ENCODE measurements at regions not wholly inside any gene's neighbourhood (a gene's known extent, or its start where the extent isn't known, plus 50 kb on each side); places are given as distances from the start of the nearest gene placed in this dataset.

DNA sequence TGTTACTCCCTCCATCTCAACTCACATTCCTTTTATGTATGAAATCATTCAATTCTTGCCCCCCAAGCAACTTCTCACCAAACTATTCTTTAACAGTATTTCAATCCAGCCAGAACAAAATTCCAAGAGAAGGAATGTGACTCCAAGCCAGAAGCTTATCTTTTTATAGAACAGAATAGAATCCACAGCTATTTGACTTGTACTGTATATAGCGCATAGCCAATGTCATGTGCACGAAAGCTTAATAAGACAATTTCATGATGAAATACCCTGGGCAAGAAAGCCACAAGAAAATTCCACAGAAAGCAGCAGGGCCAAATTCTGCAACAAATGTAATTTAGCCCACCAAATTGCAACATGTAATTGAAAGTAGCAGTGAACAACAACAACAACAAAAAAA, 127.6 kb upstream of the UBE2E2 start:
- no peaks in the 10 kb centered on the region for H3K9me3 Mint-ChIP-seq (ENCODE audit: low read depth)
- no peak overlapping the region for H3K27ac Mint-ChIP-seq
- no peak for ATAC-seq
- CTCF ChIA-PET: no interaction called here
- H3K27me3 Mint-ChIP-seq: no peaks in the 10 kb centered on the region
- no peak overlapping the region for H3K4me3 Mint-ChIP-seq
- no peak for DNase-seq
- H3K4me1 Mint-ChIP-seq: no peaks in the 10 kb centered on the region
- H3K36me3 Mint-ChIP-seq: no peaks in the 10 kb centered on the region

DNA sequence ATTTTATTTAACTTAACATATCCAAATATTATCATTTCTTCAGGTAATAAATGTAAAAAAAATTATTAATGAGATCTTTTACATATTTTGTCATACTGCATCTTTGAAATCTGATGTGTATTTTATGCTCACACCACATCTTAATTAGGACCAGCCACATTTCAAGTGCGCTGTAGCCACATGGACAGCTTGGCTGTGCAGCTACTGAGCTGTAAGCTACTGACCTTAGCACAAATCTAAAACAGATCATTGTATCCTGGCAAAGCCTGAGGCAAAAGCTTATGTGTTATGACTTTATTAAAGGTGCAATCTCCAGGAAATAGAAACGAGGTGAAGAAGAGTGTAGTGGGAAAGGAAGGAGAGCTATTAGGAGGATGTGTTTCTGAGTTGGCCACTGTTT, 126.7 kb upstream of the UBE2E2 start:
- no peak for ATAC-seq
- H3K27me3 Mint-ChIP-seq: no peaks in the 10 kb centered on the region
- no peak overlapping the region for H3K27ac Mint-ChIP-seq
- no peak overlapping the region for H3K4me3 Mint-ChIP-seq
- no peaks in the 10 kb centered on the region for H3K9me3 Mint-ChIP-seq (ENCODE audit: low read depth)
- DNase-seq: no peak
- H3K4me1 Mint-ChIP-seq: no peaks in the 10 kb centered on the region
- CTCF ChIA-PET: no interaction called here
- H3K36me3 Mint-ChIP-seq: no peaks in the 10 kb centered on the region

DNA sequence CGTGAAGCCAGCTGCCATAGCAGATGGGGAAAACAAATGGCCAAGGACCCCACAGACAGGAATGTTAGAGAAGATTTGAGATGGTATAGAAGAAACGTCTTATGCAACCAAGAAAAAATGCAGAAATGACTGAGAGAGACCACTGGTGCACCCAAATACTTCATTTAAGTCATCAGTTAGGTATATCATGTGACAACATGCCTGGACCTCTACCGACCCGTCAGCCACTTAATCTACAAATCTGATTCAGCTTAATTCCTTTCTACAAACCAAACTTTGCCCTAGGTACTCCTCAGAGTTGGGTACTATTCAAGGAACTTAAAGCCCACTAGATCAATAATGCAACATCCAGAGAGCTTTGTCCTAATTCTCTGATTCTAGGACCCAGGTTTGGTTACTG, 126.0 kb upstream of the UBE2E2 start:
- no peak for DNase-seq
- no peak for ATAC-seq
- H3K27me3 Mint-ChIP-seq: no peaks in the 10 kb centered on the region
- H3K27ac Mint-ChIP-seq: no peak overlapping the region
- H3K36me3 Mint-ChIP-seq: no peaks in the 10 kb centered on the region
- H3K4me3 Mint-ChIP-seq: no peak overlapping the region
- CTCF ChIA-PET: no interaction called here
- no peaks in the 10 kb centered on the region for H3K4me1 Mint-ChIP-seq
- H3K9me3 Mint-ChIP-seq (ENCODE audit: low read depth): no peaks in the 10 kb centered on the region

DNA sequence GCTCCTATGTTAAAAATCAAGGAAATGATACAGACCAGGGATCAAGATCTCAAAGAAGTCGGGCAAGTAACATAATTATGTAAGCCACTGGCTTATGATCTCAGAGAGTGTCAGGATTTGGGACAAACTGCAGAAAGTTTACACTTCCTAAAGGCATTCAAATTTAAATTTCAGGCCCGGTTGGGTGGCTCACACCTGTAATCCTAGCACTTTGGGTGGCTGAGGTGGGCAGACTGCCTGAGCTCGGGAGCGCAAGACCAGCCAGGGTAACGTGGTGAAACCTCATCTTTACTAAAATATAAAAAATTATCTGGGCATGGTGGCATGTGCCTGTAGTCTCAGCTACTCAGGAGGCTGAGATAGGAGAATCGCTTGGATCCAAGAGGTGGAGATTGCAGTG, 124.4 kb upstream of the UBE2E2 start:
- Mint-ChIP-seq H3K36me3 (no peaks in the 10 kb centered on the region), H3K27ac (no peak overlapping the region)

GRCh38 chr3:23079976-23080375, 123.2 kb upstream of the UBE2E2 start:
- no peaks in the 10 kb centered on the region for H3K27me3 Mint-ChIP-seq
- ATAC-seq: no peak
- no peak for DNase-seq
- CTCF ChIA-PET: no interaction called here
- no peaks in the 10 kb centered on the region for H3K9me3 Mint-ChIP-seq (ENCODE audit: low read depth)
- H3K4me1 Mint-ChIP-seq: no peaks in the 10 kb centered on the region
- no peaks in the 10 kb centered on the region for H3K36me3 Mint-ChIP-seq
- H3K27ac Mint-ChIP-seq: no peak overlapping the region
- no peak overlapping the region for H3K4me3 Mint-ChIP-seq

More for the DNA sequence above, 124.4 kb upstream of the UBE2E2 start:
- ATAC-seq: no peak
- no peaks in the 10 kb centered on the region for H3K9me3 Mint-ChIP-seq (ENCODE audit: low read depth)
- DNase-seq: no peak
- H3K27me3 Mint-ChIP-seq: no peaks in the 10 kb centered on the region
- H3K4me3 Mint-ChIP-seq: no peak overlapping the region
- CTCF ChIA-PET: no interaction called here
- no peaks in the 10 kb centered on the region for H3K4me1 Mint-ChIP-seq

GRCh38 chr3:23083701-23084100, 119.4 kb upstream of the UBE2E2 start:
- Mint-ChIP-seq H3K9me3 (ENCODE audit: low read depth) (no peaks in the 10 kb centered on the region), H3K4me1 (no peaks in the 10 kb centered on the region), H3K27ac (no peak overlapping the region), H3K36me3 (no peaks in the 10 kb centered on the region), H3K4me3 (no peak overlapping the region), H3K27me3 (no peaks in the 10 kb centered on the region)
- no peak for DNase-seq
- CTCF ChIA-PET: no interaction called here
- ATAC-seq: no peak

- CTCF ChIA-PET: no interaction called here
- no peaks in the 10 kb centered on the region for H3K4me1 Mint-ChIP-seq
Observed at GRCh38 chr3:23084367-23084766, 118.8 kb upstream of the UBE2E2 start.

DNA sequence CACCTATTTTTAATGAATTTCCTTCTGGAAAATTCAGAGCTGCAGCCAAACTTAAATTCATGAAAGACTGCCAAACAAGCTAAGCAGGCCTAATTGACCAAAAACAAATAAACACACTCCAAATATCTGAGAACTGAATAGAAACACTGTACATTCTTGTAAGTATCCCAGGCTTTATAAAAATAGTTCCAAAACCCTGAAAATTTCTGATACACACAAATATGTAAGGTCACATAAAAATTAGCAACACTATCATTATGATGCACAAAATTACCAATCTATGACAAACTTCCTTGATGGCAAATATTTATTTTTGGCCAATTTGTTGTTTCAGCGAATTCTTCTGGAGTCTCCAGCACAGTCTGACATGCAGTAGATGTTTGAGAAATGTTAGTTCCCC, 117.9 kb upstream of the UBE2E2 start:
- ATAC-seq: no peak
- Mint-ChIP-seq H3K27ac (no peak overlapping the region), H3K4me3 (no peak overlapping the region), H3K9me3 (ENCODE audit: low read depth) (no peaks in the 10 kb centered on the region), H3K27me3 (no peaks in the 10 kb centered on the region), H3K36me3 (no peaks in the 10 kb centered on the region), H3K4me1 (no peaks in the 10 kb centered on the region)
- DNase-seq: no peak
- CTCF ChIA-PET: no interaction called here

More at GRCh38 chr3:23084367-23084766, 118.8 kb upstream of the UBE2E2 start:
- Mint-ChIP-seq H3K27me3 (no peaks in the 10 kb centered on the region), H3K36me3 (no peaks in the 10 kb centered on the region), H3K27ac (no peak overlapping the region), H3K9me3 (ENCODE audit: low read depth) (no peaks in the 10 kb centered on the region), H3K4me3 (no peak overlapping the region)
- no peak for ATAC-seq
- no peak for DNase-seq

DNA sequence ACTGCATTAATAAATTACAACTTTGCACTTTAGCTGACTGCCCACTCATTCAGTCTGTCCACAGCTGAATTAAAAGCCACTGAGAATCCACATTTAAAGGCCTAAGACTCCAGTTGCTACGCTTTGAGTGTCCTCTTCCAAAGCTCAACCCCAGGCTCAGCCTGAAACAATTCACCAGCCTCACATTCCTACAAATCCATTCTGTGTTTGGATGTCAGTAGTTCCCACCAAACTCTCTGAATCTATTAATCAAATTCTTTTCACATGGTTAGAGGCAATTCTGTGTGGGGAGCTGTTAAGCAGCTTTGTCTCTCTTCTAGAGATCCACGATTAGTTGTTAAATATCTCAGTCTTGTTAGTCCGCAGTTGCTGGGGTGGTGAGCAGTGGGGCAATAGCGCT, 116.8 kb upstream of the UBE2E2 start:
- H3K36me3 Mint-ChIP-seq: no peaks in the 10 kb centered on the region
- ATAC-seq (no peak), DNase-seq (no peak)
- no peaks in the 10 kb centered on the region for H3K9me3 Mint-ChIP-seq (ENCODE audit: low read depth)
- H3K4me3 Mint-ChIP-seq: no peak overlapping the region
- H3K27ac Mint-ChIP-seq: no peak overlapping the region
- CTCF ChIA-PET: no interaction called here
- H3K27me3 Mint-ChIP-seq: no peaks in the 10 kb centered on the region
- no peaks in the 10 kb centered on the region for H3K4me1 Mint-ChIP-seq

- no peak for ATAC-seq
- Mint-ChIP-seq H3K4me1 (no peaks in the 10 kb centered on the region), H3K9me3 (ENCODE audit: low read depth) (no peaks in the 10 kb centered on the region), H3K4me3 (no peak overlapping the region), H3K27me3 (no peaks in the 10 kb centered on the region), H3K36me3 (no peaks in the 10 kb centered on the region), H3K27ac (no peak overlapping the region)
- DNase-seq: no peak
- CTCF ChIA-PET: no interaction called here
Observed at GRCh38 chr3:23086831-23087230, 116.3 kb upstream of the UBE2E2 start.

- DNase-seq: no peak
- H3K4me3 Mint-ChIP-seq: no peak overlapping the region
- peaks cover 4% of the 10 kb centered on the region for H3K9me3 Mint-ChIP-seq (ENCODE audit: low read depth)
- H3K27me3 Mint-ChIP-seq: no peaks in the 10 kb centered on the region
- no peak for ATAC-seq
- H3K27ac Mint-ChIP-seq: no peak overlapping the region
- H3K36me3 Mint-ChIP-seq: no peaks in the 10 kb centered on the region
- CTCF ChIA-PET: no interaction called here
- H3K4me1 Mint-ChIP-seq: no peaks in the 10 kb centered on the region
Observed at GRCh38 chr3:23094412-23094811, 108.7 kb upstream of the UBE2E2 start.

DNA sequence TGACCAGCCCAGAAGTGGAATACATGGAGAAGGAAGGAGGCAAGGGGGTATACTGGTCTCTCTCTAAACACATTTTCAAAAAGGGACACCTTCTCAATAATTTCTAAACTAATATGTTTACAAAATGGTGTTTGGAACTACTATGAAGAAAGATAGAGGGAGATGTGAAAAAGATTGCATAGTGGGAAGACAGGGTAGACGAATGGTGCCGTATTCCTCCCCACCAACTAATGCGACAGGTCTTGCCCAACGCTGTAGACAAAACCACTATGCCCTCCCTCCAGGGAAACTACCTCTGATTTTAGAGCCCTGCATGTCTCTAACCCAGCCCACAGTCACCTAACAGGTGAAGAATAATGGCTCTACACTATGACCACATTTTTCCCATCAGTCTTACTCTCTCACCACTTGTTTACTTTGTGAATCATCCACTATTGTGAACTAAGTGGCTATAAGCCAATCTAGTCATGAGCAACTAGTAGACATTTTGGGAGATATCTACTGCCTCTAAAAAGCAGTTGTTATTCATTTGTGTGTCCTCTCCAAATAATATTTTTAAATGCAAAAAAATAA, 108.2 kb upstream of the UBE2E2 start:
- H3K9me3 Mint-ChIP-seq (ENCODE audit: low read depth): peaks cover 4% of the 10 kb centered on the region
- CTCF ChIA-PET: no interaction called here
- H3K4me1 Mint-ChIP-seq: no peaks in the 10 kb centered on the region
- ATAC-seq: no peak
- no peaks in the 10 kb centered on the region for H3K36me3 Mint-ChIP-seq
- no peaks in the 10 kb centered on the region for H3K27me3 Mint-ChIP-seq
- no peak overlapping the region for H3K27ac Mint-ChIP-seq
- H3K4me3 Mint-ChIP-seq: no peak overlapping the region
- DNase-seq: no peak

GRCh38 chr3:23096041-23096440, 107.1 kb upstream of the UBE2E2 start:
- ATAC-seq (no peak), DNase-seq (no peak)
- Mint-ChIP-seq H3K4me1 (no peaks in the 10 kb centered on the region), H3K36me3 (no peaks in the 10 kb centered on the region), H3K4me3 (no peak overlapping the region), H3K27me3 (no peaks in the 10 kb centered on the region), H3K9me3 (ENCODE audit: low read depth) (peaks cover 4% of the 10 kb centered on the region), H3K27ac (no peak overlapping the region)
- CTCF ChIA-PET: no interaction called here

DNA sequence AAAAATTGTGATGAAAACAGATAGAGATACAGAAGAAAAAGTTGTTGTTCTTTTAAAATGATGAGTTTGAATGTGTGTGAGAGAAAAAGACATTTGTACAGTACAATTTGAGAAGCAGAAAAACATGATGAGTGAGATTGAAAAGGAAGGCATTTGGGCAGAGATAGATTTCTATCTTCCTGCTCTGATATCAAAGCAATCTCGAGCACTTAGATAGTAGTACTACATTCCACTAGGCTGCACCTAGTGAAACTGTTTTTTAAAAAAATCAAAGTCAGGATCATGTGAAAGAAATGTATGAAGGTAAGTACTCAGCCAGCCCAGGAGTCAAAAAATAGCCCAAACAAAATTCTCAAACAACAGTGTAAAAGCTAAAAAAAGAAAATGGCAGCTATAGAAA, 104.1 kb upstream of the UBE2E2 start:
- CTCF ChIA-PET: no interaction called here
- Mint-ChIP-seq H3K27ac (no peak overlapping the region), H3K27me3 (no peaks in the 10 kb centered on the region), H3K9me3 (ENCODE audit: low read depth) (peaks cover 2% of the 10 kb centered on the region), H3K4me1 (no peaks in the 10 kb centered on the region), H3K36me3 (no peaks in the 10 kb centered on the region), H3K4me3 (no peak overlapping the region)
- DNase-seq (no peak), ATAC-seq (no peak)

- ATAC-seq (no peak), DNase-seq (no peak)
- CTCF ChIA-PET: no interaction called here
- H3K27me3 Mint-ChIP-seq: no peaks in the 10 kb centered on the region
- H3K4me3 Mint-ChIP-seq: no peak overlapping the region
- no peaks in the 10 kb centered on the region for H3K4me1 Mint-ChIP-seq
- H3K9me3 Mint-ChIP-seq (ENCODE audit: low read depth): no peaks in the 10 kb centered on the region
- no peaks in the 10 kb centered on the region for H3K36me3 Mint-ChIP-seq
- H3K27ac Mint-ChIP-seq: no peak overlapping the region
Observed at GRCh38 chr3:23099677-23100076, 103.5 kb upstream of the UBE2E2 start.

Data from activated CD8-positive, alpha-beta memory T cell treated with anti-CD3 and anti-CD28 coated beads, Interleukin-2, amount 10 ng/mL, durations not matched to agents 7 days and 5 days (primary cell).